H54 (cell line): ENCODE measurements at regions not wholly inside any gene's neighbourhood (a gene's known extent, or its start where the extent isn't known, plus 50 kb on each side); places are given as distances from the start of the nearest gene placed in this dataset.
"Not testable (repeated sequence)": the region's sequence is repeated elsewhere in the genome, so short reads cannot be mapped to it uniquely, and the experiment has no call there.

Source experiments
- DNase-seq: peaks from one replicate; pipeline ENCODE4 v3.0.0; 2011; ENCODE audit warnings: low spot score, mixed read lengths; ENCODE audit not compliant: insufficient read length
- FAIRE-seq: peaks from 3 replicates; lab custom pipeline; 2011; peaks lifted over from hg19 to GRCh38; lab: Jason Lieb, UNC
- POLR2A ChIP-seq: IDR thresholded peaks from 2 replicates; pipeline ENCODE4 v1.6.1; 2011; ENCODE audit warnings: low read depth, mild to moderate bottlenecking, low read length

- no peak for FAIRE-seq
- no peak for TF ChIP-seq POLR2A
Measured at GRCh38 chr15:46089467-46089935, 454.7 kb downstream of the SQOR start.

GRCh38 chr15:46091860-46092450 lies 457.1 kb downstream of the SQOR start:
- DNase-seq (peak; percentile 3), FAIRE-seq (no peak)

More at GRCh38 chr15:46089467-46089935, 454.7 kb downstream of the SQOR start:
- no peak for DNase-seq

GRCh38 chr15:46098006-46098405 lies 463.2 kb downstream of the SQOR start:
- not testable (repeated sequence) for DNase-seq, FAIRE-seq

More at GRCh38 chr15:46091860-46092450, 457.1 kb downstream of the SQOR start:
- no peak for TF ChIP-seq POLR2A

- FAIRE-seq (no peak), DNase-seq (no peak)
- TF ChIP-seq POLR2A: no peak
Measured at GRCh38 chr15:46110755-46111154, 475.9 kb downstream of the SQOR start.

GRCh38 chr15:46111730-46112129 lies 476.9 kb downstream of the SQOR start:
- DNase-seq (no peak), FAIRE-seq (no peak)
- no peak for TF ChIP-seq POLR2A

- TF ChIP-seq POLR2A: no peak
- FAIRE-seq (no peak), DNase-seq (no peak)
Measured at GRCh38 chr15:46117071-46117470, 482.2 kb downstream of the SQOR start.

GRCh38 chr15:46120713-46121112 lies 485.9 kb downstream of the SQOR start:
- DNase-seq (no peak), FAIRE-seq (no peak)
- no peak for TF ChIP-seq POLR2A

- DNase-seq (no peak), FAIRE-seq (no peak)
- no peak for TF ChIP-seq POLR2A
Measured at GRCh38 chr15:46121441-46121840, 486.6 kb downstream of the SQOR start.

GRCh38 chr15:46126581-46126980 lies 491.8 kb downstream of the SQOR start:
- TF ChIP-seq POLR2A: no peak
- FAIRE-seq (no peak), DNase-seq (no peak)

GRCh38 chr15:46127361-46127874 lies 492.6 kb downstream of the SQOR start:
- TF ChIP-seq POLR2A: no peak
- FAIRE-seq (no peak), DNase-seq (no peak)

GRCh38 chr15:46129145-46129544 lies 494.3 kb downstream of the SQOR start:
- DNase-seq: no peak
- no peak for TF ChIP-seq POLR2A
- no peak for FAIRE-seq

- DNase-seq: no peak
- no peak for TF ChIP-seq POLR2A
Measured at GRCh38 chr15:46131876-46132275, 497.0 kb downstream of the SQOR start.

GRCh38 chr15:46137443-46137842 lies 502.6 kb downstream of the SQOR start:
- TF ChIP-seq POLR2A: no peak
- no peak for DNase-seq
- FAIRE-seq: no peak

More at GRCh38 chr15:46131876-46132275, 497.0 kb downstream of the SQOR start:
- no peak for FAIRE-seq

- TF ChIP-seq POLR2A: no peak
- DNase-seq (no peak), FAIRE-seq (no peak)
Measured at GRCh38 chr15:46146002-46146401, 511.2 kb downstream of the SQOR start.

GRCh38 chr15:46146915-46147314 lies 512.1 kb downstream of the SQOR start:
- DNase-seq (no peak), FAIRE-seq (no peak)
- no peak for TF ChIP-seq POLR2A
